Retinal pigment epithelial cell (primary cell): ENCODE measurements at regions not wholly inside any gene's neighbourhood (a gene's known extent, or its start where the extent isn't known, plus 50 kb on each side); places are given as distances from the start of the nearest gene placed in this dataset.

ENCODE experiments used
- DNase-seq: peaks from one replicate; pipeline ENCODE4 v3.0.0-alpha.2; 2010; ENCODE audit warnings: low read depth
- H3K4me3 ChIP-seq: 2 replicates; pipeline ENCODE4 v1.5.1; 2011; ENCODE audit warnings: mild to moderate bottlenecking, low read length, control low read depth, moderate library complexity
- TF ChIP-seq, protein P1 (sequence below): conservative IDR thresholded peaks from 2 replicates; pipeline ENCODE4 v1.5.1; 2011; ENCODE audit warnings: low read depth, low read length, control low read depth, inconsistent platforms

DNA sequence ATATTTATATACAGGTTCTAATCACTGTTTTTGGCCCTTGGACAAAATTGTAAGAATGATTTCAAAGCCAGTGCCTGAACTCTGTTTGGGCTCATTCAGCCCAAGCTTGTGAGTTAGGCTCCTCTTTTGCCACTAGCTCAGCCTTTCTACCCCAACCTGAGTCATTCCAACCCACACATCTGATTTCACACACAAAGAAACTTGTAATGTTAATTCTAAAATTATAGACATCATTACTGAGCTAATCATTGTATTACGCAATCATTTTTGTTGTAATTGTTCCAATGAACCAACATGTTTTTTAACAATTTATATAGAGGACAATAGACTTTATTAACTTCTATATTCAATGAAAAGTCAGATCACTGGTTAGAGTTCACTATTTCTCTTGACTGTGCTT lies 441.1 kb downstream of the ETNK1 start:
- TF ChIP-seq, protein P1, sequence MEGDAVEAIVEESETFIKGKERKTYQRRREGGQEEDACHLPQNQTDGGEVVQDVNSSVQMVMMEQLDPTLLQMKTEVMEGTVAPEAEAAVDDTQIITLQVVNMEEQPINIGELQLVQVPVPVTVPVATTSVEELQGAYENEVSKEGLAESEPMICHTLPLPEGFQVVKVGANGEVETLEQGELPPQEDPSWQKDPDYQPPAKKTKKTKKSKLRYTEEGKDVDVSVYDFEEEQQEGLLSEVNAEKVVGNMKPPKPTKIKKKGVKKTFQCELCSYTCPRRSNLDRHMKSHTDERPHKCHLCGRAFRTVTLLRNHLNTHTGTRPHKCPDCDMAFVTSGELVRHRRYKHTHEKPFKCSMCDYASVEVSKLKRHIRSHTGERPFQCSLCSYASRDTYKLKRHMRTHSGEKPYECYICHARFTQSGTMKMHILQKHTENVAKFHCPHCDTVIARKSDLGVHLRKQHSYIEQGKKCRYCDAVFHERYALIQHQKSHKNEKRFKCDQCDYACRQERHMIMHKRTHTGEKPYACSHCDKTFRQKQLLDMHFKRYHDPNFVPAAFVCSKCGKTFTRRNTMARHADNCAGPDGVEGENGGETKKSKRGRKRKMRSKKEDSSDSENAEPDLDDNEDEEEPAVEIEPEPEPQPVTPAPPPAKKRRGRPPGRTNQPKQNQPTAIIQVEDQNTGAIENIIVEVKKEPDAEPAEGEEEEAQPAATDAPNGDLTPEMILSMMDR = no peak
- H3K4me3 ChIP-seq = no peak overlapping the region
- DNase-seq = no peak

DNA sequence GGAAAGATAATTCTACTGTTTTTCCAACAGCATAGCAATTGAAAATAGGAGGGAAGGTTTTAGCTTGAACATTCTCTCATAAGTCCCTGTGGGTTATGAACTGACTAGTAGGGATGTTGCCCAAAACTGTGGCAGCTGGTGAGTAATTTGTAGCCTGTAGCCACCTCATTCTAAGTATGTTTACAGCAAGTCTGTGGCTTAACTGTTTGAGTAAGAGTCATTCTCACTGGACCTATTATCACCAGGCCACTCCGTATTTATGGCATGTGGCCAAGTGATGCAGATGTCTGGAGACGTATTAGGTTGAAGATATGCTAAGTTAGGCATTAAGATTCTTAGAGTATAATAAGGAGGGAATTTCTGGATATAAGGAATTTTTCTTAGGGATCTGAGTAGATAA lies 458.3 kb downstream of the ETNK1 start:
- no peak overlapping the region for H3K4me3 ChIP-seq
- TF ChIP-seq, protein P1 = no peak
- peak; percentile 75 for DNase-seq

DNA sequence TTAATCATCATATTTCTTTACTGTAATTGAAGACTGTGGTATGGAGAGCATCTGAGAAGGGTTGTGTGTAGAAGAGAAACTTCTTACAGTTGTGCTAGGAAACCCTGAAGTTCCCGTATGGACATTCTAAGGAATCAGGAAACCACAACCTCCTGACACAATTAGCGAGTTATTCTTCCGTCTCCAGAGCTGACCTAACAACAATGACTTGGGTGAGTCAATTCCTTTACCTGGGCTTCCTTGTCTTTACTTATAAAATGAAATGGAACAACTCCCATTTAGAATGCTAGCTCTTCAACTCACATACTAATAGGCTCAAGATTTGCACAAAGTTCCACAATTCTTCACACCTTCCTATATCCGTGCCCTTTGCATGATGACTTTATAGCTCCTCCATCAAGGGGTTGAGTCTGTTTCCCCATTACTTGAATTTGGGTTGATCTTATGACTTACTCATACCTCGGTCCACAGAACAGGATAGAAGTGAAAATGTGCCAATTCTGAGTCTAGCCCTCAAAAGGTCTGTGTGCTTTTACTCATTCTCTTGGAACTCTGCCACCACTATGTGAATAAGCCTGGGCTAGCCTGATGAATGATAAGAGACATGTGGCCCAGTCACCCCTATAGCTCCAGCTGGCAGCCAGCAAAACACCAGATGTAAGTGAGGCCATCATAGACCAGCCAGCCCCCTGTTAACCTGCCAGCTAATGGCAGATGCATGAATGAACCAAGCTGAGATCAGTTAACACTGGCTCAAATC lies 459.4 kb downstream of the ETNK1 start:
- TF ChIP-seq, protein P1 = no peak
- DNase-seq = peak; percentile 94
- no peak overlapping the region for H3K4me3 ChIP-seq

DNA sequence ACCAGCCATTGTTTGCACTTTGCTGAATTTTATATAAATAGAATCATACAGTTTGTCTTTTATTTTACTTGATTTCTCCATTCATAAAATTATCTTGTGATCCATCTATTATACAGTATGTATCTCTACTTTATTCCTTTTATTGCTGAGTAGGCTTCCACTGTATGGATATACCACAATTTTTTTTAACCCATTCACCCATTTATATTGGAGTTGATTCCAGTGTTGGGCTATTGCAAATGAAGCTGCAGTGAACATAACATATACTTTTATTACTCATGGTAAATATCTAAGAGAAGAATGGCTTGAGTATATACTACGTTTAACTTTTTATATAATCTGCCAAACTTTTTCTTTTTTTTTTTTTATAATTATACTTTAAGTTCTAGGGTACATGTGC lies 463.6 kb downstream of the ETNK1 start:
- no peak overlapping the region for H3K4me3 ChIP-seq
- DNase-seq = no peak
- TF ChIP-seq, protein P1 = no peak

DNA sequence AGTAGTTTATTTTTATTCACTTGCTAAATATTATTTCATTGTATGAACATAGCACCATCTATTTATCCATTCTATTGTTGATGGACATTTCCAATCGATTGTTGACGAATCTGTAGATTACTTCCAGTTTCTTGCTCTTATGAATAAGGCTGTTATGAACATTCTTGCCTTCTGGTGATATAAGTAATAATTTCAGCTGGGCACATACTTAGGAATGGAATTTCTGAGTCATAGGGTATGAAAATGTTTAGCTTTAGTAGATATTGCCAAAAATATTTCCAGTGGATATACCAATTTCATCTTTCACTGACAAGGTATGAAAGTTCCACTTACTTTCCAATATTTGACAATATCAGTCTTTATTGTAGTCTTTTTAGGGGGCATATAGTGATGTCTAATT lies 468.5 kb downstream of the ETNK1 start:
- no peak overlapping the region for H3K4me3 ChIP-seq
- TF ChIP-seq, protein P1 = no peak
- peak; percentile 44 for DNase-seq

DNA sequence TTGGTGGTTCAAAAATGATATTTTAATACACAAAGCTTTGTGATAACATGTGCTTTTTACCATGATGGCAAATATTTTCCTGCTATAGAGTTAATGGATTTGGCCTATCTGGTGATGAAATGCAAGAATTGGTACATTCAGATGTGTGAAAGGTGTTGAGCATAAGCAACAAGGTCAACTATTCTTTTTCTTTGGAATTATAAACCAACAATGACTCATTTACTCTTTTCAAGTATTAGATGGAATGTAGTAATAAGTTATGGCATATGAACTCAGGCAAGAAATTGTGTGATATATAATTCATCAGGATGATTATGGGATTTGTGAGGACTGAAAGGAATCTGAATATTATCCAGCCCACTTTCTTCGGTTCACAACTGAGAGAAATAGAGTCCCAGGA lies 471.4 kb downstream of the ETNK1 start:
- DNase-seq = peak; percentile 80
- H3K4me3 ChIP-seq = no peak overlapping the region
- TF ChIP-seq, protein P1 = no peak

DNA sequence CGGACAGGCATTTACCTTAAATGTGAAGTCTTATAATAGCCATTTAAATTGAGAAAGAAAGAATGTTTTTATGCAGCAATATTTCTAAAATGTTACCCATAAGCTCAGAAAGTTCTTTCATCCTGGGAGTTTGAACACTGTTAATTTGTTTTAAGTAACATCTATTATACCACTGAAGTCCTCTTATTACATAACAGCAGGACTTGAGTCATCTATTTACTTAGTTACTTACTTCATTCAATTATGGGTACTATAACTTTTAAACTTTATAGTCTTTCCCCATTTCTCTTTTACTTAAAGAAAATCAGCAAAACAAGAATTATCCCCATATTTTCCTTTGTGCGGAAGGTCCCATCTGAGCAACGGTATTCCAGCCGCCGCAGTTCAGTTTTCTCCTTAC lies 473.1 kb downstream of the ETNK1 start:
- DNase-seq = no peak
- TF ChIP-seq, protein P1 = no peak
- no peak overlapping the region for H3K4me3 ChIP-seq
